Esophagus muscularis mucosa (tissue), 4 donors: ENCODE measurements at regions not wholly inside any gene's neighbourhood (a gene's known extent, or its start where the extent isn't known, plus 50 kb on each side); places are given as distances from the start of the nearest gene placed in this dataset.
"Not testable (repeated sequence)": the region's sequence is repeated elsewhere in the genome, so short reads cannot be mapped to it uniquely, and the experiment has no call there.

ENCODE experiments used
- DNase-seq: peaks from one replicate; pipeline ENCODE4 v3.0.0-alpha.2; 2017; ENCODE audit errors: extremely low spot score
- H3K27ac ChIP-seq, 4 donors: fragments of 200-600 bp; sonication (generic); replicated peaks in 1 of 4; 1 replicate in 3 of 4; 2 replicates in 1 of 4; pipeline ENCODE4 v1.5.1; 2016 to 2019; ENCODE audit warnings: mild to moderate bottlenecking in 1 of 4
- H3K27me3 ChIP-seq, 4 donors: fragments of 200-600 bp; sonication (generic); one replicate each; pipeline versions ENCODE4 v1.5.1 to v1.6.0; 2016 to 2019
- H3K36me3 ChIP-seq, 4 donors: fragments of 200-600 bp; sonication (generic); one replicate each; pipeline ENCODE4 v1.5.1; 2016 to 2019
- H3K4me1 ChIP-seq, 4 donors: fragments of 200-600 bp; sonication (generic); one replicate each; pipeline ENCODE4 v1.5.1; 2016 to 2019
- H3K4me3 ChIP-seq, 4 donors: fragments of 200-600 bp; sonication (generic); 1 replicate in 2 of 4; 2 replicates in 2 of 4; pipeline ENCODE4 v1.5.1; 2016 to 2019; ENCODE audit warnings: mild to moderate bottlenecking in 4 of 4, moderate library complexity in 1 of 4
- H3K9me3 ChIP-seq, 4 donors: fragments of 200-600 bp; sonication (generic); 1 replicate in 3 of 4; 2 replicates in 1 of 4; pipeline ENCODE4 v1.5.1; 2016 to 2019
- CTCF ChIP-seq, 3 experiments: fragments of 200-600 bp in 2 of 3; fragments of 450-650 bp in 1 of 3; sonication (generic) in 2 of 3; IDR thresholded peaks; one replicate each; pipeline ENCODE4 v1.5.1; 2017 to 2019; ENCODE audit warnings: antibody characterized with exemption in 3 of 3, mild to moderate bottlenecking in 2 of 3, moderate library complexity in 1 of 3
- EP300 ChIP-seq: sonication (generic); formaldehyde crosslinking; IDR thresholded peaks from one replicate; pipeline ENCODE4 v1.6.1; 2017; ENCODE audit warnings: antibody characterized with exemption
- POLR2A ChIP-seq: fragments of 450-650 bp; IDR thresholded peaks from one replicate; pipeline ENCODE4 v1.6.1; 2017; ENCODE audit warnings: antibody characterized with exemption, moderate library complexity, mild to moderate bottlenecking, low read depth
- POLR2AphosphoS5 ChIP-seq, 2 donors: sonication (generic); formaldehyde crosslinking; IDR thresholded peaks; one replicate each; pipeline ENCODE4 v1.6.1; 2017; ENCODE audit warnings: antibody characterized with exemption in 2 of 2
- WGBS: methylation state at CpG from one replicate; pipeline ENCODE4 v1.1.5; 2018; 5-methylcytosine and 5-hydroxymethylcytosine counted together
- intact Hi-C: fragments of 100-400 bp; cut with DNase I; formaldehyde crosslinking; loops from one replicate; pipeline ENCODE4 v1.15.1; 2023

GRCh38 chr9:25752398-25752797, 74.2 kb upstream of the TUSC1 start:
- no peak for DNase-seq
- WGBS = 92% methylated on average over 5 of the region's 5 CpGs
- intact Hi-C loops = no loop called here
- H3K27me3 ChIP-seq = no peaks in the 10 kb centered on the region
- no peaks in the 10 kb centered on the region for H3K36me3 ChIP-seq
- no peaks in the 10 kb centered on the region for H3K9me3 ChIP-seq
- peaks cover 0 to 5% (median 0%) of the 10 kb centered on the region in 4 donors for H3K4me1 ChIP-seq
- no peak overlapping the region for H3K4me3 ChIP-seq
- H3K27ac ChIP-seq = no peak overlapping the region
- TF ChIP-seq POLR2A (no peak), EP300 (no peak), CTCF (IDR thresholded peaks at IDR 0.05) (no peak), POLR2AphosphoS5 (IDR thresholded peaks at IDR 0.05) (no peak)

- H3K9me3 ChIP-seq = no peaks in the 10 kb centered on the region
- H3K27me3 ChIP-seq = no peaks in the 10 kb centered on the region
- H3K4me3 ChIP-seq = no peak overlapping the region
- H3K27ac ChIP-seq = no peak overlapping the region
- intact Hi-C loops = no loop called here
- H3K4me1 ChIP-seq = no peaks in the 10 kb centered on the region
- 69% methylated on average over 3 of the region's 3 CpGs for WGBS
- no peak for DNase-seq
- TF ChIP-seq POLR2AphosphoS5 (IDR thresholded peaks at IDR 0.05) (no peak), CTCF (IDR thresholded peaks at IDR 0.05) (no peak), POLR2A (no peak), EP300 (no peak)
- H3K36me3 ChIP-seq = no peaks in the 10 kb centered on the region
These were observed 64.0 kb upstream of the TUSC1 start for GRCh38 chr9:25742256-25742655.

- peaks cover 0 to 8% (median 2%) of the 10 kb centered on the region in 4 donors for H3K9me3 ChIP-seq
- no peak for DNase-seq
- no peaks in the 10 kb centered on the region for H3K27me3 ChIP-seq
- H3K27ac ChIP-seq = no peak overlapping the region
- H3K36me3 ChIP-seq = no peaks in the 10 kb centered on the region
- 79% methylated on average over 7 of the region's 7 CpGs for WGBS
- TF ChIP-seq EP300 (no peak), CTCF (IDR thresholded peaks at IDR 0.05) (no peak), POLR2AphosphoS5 (IDR thresholded peaks at IDR 0.05) (no peak), POLR2A (no peak)
- no peak overlapping the region for H3K4me3 ChIP-seq
- intact Hi-C loops = no loop called here
- peaks cover 0 to 11% (median 0%) of the 10 kb centered on the region in 4 donors for H3K4me1 ChIP-seq
These were observed 55.2 kb upstream of the TUSC1 start for GRCh38 chr9:25733336-25733982.

GRCh38 chr9:25731895-25732794, 53.9 kb upstream of the TUSC1 start:
- WGBS = 96% methylated on average over 19 of the region's 19 CpGs
- H3K4me3 ChIP-seq, intact Hi-C loops, DNase-seq, H3K27ac ChIP-seq, H3K9me3 ChIP-seq, H3K36me3 ChIP-seq, H3K27me3 ChIP-seq: not testable (repeated sequence)
- peaks cover 0 to 17% (median 3%) of the 10 kb centered on the region in 4 donors for H3K4me1 ChIP-seq
